H1 (cell line): ENCODE measurements at regions not wholly inside any gene's neighbourhood (a gene's known extent, or its start where the extent isn't known, plus 50 kb on each side); places are given as distances from the start of the nearest gene placed in this dataset.
"Not testable (repeated sequence)": the region's sequence is repeated elsewhere in the genome, so short reads cannot be mapped to it uniquely, and the experiment has no call there.

ENCODE experiments used
- CTCF ChIA-PET: fragments of 300-600 bp; sonication (Branson Sonifier 250); formaldehyde crosslinking; loops from one replicate; lab custom pipeline; 2021; ENCODE audit not compliant: partially characterized antibody; lab: Charles Lee
- POLR2A ChIA-PET: fragments of 300-600 bp; sonication (Branson Sonifier 250); formaldehyde crosslinking; loops from one replicate; lab custom pipeline; 2021; ENCODE audit warnings: inconsistent platforms; ENCODE audit not compliant: partially characterized antibody; lab: Charles Lee
- DNase-seq, 2 experiments: peaks; one replicate each; pipeline versions ENCODE4 v3.0.0 to v3.0.0-alpha.2; 2010 to 2022; ENCODE audit warnings: low spot score in 2 of 2, low read depth in 1 of 2, mixed read lengths in 1 of 2
- FAIRE-seq: peaks from 2 replicates; lab custom pipeline; 2011; peaks lifted over from hg19 to GRCh38; lab: Jason Lieb, UNC
- H2AFZ ChIP-seq: 2 replicates; pipeline ENCODE4 v1.8.1; 2012; ENCODE audit warnings: low read length, inconsistent platforms
- H2AK5ac ChIP-seq: 2 replicates; pipeline ENCODE4 v1.6.1; 2013; ENCODE audit warnings: low read depth, low read length
- H2BK120ac ChIP-seq: replicated peaks from 2 replicates; pipeline ENCODE3; 2013; ENCODE audit warnings: low read depth, low read length, inconsistent platforms
- H2BK12ac ChIP-seq: 2 replicates; pipeline ENCODE4 v1.6.1; 2013; ENCODE audit warnings: low read depth, low read length
- H2BK15ac ChIP-seq: 2 replicates; pipeline ENCODE4 v1.6.1; 2013; ENCODE audit warnings: low read length
- H2BK20ac ChIP-seq: 2 replicates; pipeline ENCODE4 v1.6.1; 2013; ENCODE audit warnings: low read length
- H2BK5ac ChIP-seq: 2 replicates; pipeline ENCODE4 v1.6.1; 2013; ENCODE audit warnings: low read depth, low read length
- H3K14ac ChIP-seq: 2 replicates; pipeline ENCODE4 v1.6.1; 2013; ENCODE audit warnings: inconsistent platforms; ENCODE audit not compliant: insufficient read length
- H3K18ac ChIP-seq: 2 replicates; pipeline ENCODE4 v1.6.1; 2013; ENCODE audit warnings: low read length; ENCODE audit errors: extremely low read depth
- H3K23ac ChIP-seq: 2 replicates; pipeline ENCODE4 v1.6.1; 2013; ENCODE audit warnings: inconsistent platforms; ENCODE audit not compliant: insufficient read length
- H3K23me2 ChIP-seq: 2 replicates; pipeline ENCODE4 v1.6.1; 2013; ENCODE audit warnings: low read depth, low read length
- H3K27ac ChIP-seq: 2 replicates; pipeline ENCODE4 v1.6.1; 2011; ENCODE audit warnings: low read depth, low read length, inconsistent platforms
- H3K27me3 ChIP-seq, 4 experiments: replicated peaks in 1 of 4; 1 replicate in 1 of 4; 2 replicates in 3 of 4; pipeline versions ENCODE4 v1.6.1 to v1.8.1; 2011 to 2013; ENCODE audit warnings: low read length in 3 of 4, mild to moderate bottlenecking in 3 of 4, inconsistent platforms in 2 of 4, mixed read lengths in 2 of 4, moderate library complexity in 1 of 4; ENCODE audit not compliant: control insufficient read depth in 3 of 4, insufficient read depth in 3 of 4; ENCODE audit errors: extremely low read depth in 1 of 4
- H3K36me3 ChIP-seq, 4 experiments: 2 replicates each; pipeline versions ENCODE4 v1.6.1 to v1.8.1; 2011 to 2013; ENCODE audit warnings: mild to moderate bottlenecking in 4 of 4, low read length in 3 of 4, moderate library complexity in 2 of 4, control low read depth in 1 of 4, inconsistent platforms in 1 of 4; ENCODE audit not compliant: insufficient read depth in 4 of 4, control insufficient read depth in 2 of 4
- H3K4ac ChIP-seq: replicated peaks from 2 replicates; pipeline ENCODE3; 2013; ENCODE audit warnings: low read length, low read depth, mixed read lengths, inconsistent platforms; ENCODE audit not compliant: insufficient read length
- H3K4me1 ChIP-seq, 4 experiments: replicated peaks in 1 of 4; 1 replicate in 1 of 4; 2 replicates in 3 of 4; pipeline versions ENCODE4 v1.6.1 to v1.8.1; 2011 to 2013; ENCODE audit warnings: low read length in 3 of 4, inconsistent platforms in 2 of 4, mixed read lengths in 1 of 4; ENCODE audit not compliant: insufficient read depth in 4 of 4, control insufficient read depth in 3 of 4
- H3K4me2 ChIP-seq, 2 experiments: 2 replicates each; pipeline versions ENCODE4 v1.6.1 to v1.8.1; 2011 to 2013; ENCODE audit warnings: low read depth in 2 of 2, low read length in 2 of 2, control low read depth in 1 of 2, inconsistent platforms in 1 of 2, mild to moderate bottlenecking in 1 of 2; ENCODE audit not compliant: insufficient read depth in 1 of 2
- H3K4me3 ChIP-seq, 4 experiments: fragments of 200-600, 300-600 bp in 1 of 4; sonication (generic), shearing (Covaris generic), sonication (Bioruptor Twin) in 1 of 4; 2 replicates each; pipeline versions ENCODE4 v1.5.1 to v1.8.1; 2011 to 2016; ENCODE audit warnings: low read length in 4 of 4, low read depth in 3 of 4, control low read depth in 2 of 4, inconsistent platforms in 2 of 4, mild to moderate bottlenecking in 2 of 4, mixed read lengths in 1 of 4, moderate library complexity in 1 of 4; ENCODE audit not compliant: insufficient read depth in 2 of 4; ENCODE audit errors: extremely low read depth in 1 of 4
- H3K56ac ChIP-seq: replicated peaks from 2 replicates; pipeline ENCODE3; 2013; ENCODE audit warnings: low read depth, mild to moderate bottlenecking, mixed read lengths, low read length, inconsistent platforms; ENCODE audit not compliant: insufficient read length
- H3K79me1 ChIP-seq: 2 replicates; pipeline ENCODE4 v1.6.1; 2013; ENCODE audit warnings: low read depth, low read length, control low read depth
- H3K79me2 ChIP-seq, 2 experiments: 2 replicates each; pipeline versions ENCODE4 v1.6.1 to v1.8.1; 2012 to 2013; ENCODE audit warnings: low read length in 2 of 2, mild to moderate bottlenecking in 2 of 2, inconsistent platforms in 1 of 2; ENCODE audit not compliant: insufficient read depth in 2 of 2, control insufficient read depth in 1 of 2
- H3K9ac ChIP-seq, 4 experiments: replicated peaks in 1 of 4; 1 replicate in 1 of 4; 2 replicates in 3 of 4; pipeline versions ENCODE4 v1.6.1 to v1.8.1; 2011 to 2013; ENCODE audit warnings: low read depth in 3 of 4, low read length in 3 of 4, control low read depth in 2 of 4, mild to moderate bottlenecking in 2 of 4, moderate library complexity in 2 of 4, inconsistent platforms in 1 of 4; ENCODE audit errors: extremely low read depth in 1 of 4
- H3K9me3 ChIP-seq, 2 experiments: 2 replicates each; pipeline versions ENCODE4 v1.6.1 to v1.8.1; 2012 to 2013; ENCODE audit warnings: mild to moderate bottlenecking in 2 of 2, moderate library complexity in 2 of 2, control low read depth in 1 of 2, inconsistent platforms in 1 of 2, low read depth in 1 of 2, low read length in 1 of 2, mixed read lengths in 1 of 2; ENCODE audit not compliant: insufficient read depth in 2 of 2
- H4K20me1 ChIP-seq, 2 experiments: replicated peaks in 1 of 2; 2 replicates each; pipeline versions ENCODE3 to v1.8.1; 2011 to 2013; ENCODE audit warnings: inconsistent platforms in 2 of 2, low read length in 2 of 2, mild to moderate bottlenecking in 1 of 2; ENCODE audit not compliant: insufficient read depth in 2 of 2, control insufficient read depth in 1 of 2
- H4K5ac ChIP-seq: 2 replicates; pipeline ENCODE4 v1.6.1; 2013; ENCODE audit warnings: low read length, low read depth, mixed read lengths, inconsistent platforms; ENCODE audit not compliant: insufficient read length
- H4K8ac ChIP-seq: 2 replicates; pipeline ENCODE4 v1.8.0; 2013; ENCODE audit warnings: mild to moderate bottlenecking, moderate library complexity, low read length, inconsistent platforms; ENCODE audit not compliant: insufficient read depth; ENCODE audit errors: extremely low read depth
- H4K91ac ChIP-seq: replicated peaks from 2 replicates; pipeline ENCODE3; 2013; ENCODE audit warnings: low read length, mixed read lengths, inconsistent platforms; ENCODE audit not compliant: insufficient read length
- WGBS, 2 experiments: shearing (Covaris generic) in 1 of 2; methylation state at CpG; one replicate each; pipeline versions ENCODE4 v1.1.6 to v1.1.7; 2013 to 2015; ENCODE audit warnings: low lambda C conversion rate in 2 of 2, mixed read lengths in 2 of 2, inconsistent platforms in 1 of 2, low coverage in 1 of 2, missing lambda C conversion rate in 1 of 2; ENCODE audit not compliant: insufficient replicate concordance in 2 of 2, insufficient coverage in 1 of 2, insufficient read length in 1 of 2; ENCODE audit errors: extremely low coverage in 1 of 2, missing lambda C conversion rate in 1 of 2; 5-methylcytosine and 5-hydroxymethylcytosine counted together

DNA sequence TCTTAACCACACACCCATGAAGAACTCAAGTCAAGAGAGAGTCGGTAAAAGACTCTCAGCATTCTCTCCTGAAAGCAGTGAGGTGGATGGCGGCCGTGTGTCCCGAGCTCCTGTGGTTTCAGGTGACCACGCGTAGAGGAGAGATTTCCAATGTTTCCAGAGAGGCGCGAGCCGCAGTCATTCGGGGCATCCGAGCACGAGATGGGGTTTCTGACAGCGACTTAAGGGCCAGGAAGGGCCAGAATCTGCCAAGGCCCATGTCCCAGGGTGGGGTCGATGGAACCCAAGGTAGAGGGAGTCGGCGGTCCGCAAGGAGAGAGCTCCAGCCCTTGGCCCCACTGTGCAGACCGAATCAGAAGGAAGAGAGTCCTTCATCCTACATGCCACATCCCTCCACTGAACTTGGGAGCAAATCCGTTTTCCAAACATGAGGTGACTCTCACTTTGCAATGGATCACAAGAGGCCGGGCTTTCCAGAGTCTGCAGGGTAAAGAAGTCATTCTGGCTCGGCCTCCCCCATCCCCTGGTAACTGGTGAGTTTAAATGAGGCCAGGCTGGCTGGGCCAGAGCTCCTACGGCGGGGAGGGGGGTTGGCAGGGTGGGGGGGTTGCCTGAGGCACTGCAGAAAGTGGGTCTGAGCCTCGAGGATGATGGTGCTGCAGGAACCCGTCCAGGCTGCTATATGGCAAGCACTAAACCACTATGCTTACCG, 1511.8 kb upstream of the DEFB115 start:
- not testable (repeated sequence) for FAIRE-seq

More for the DNA sequence above, 1511.8 kb upstream of the DEFB115 start:
- H3K14ac ChIP-seq, H3K9ac ChIP-seq, H3K23ac ChIP-seq, H3K4me2 ChIP-seq, H3K4me1 ChIP-seq, H4K8ac ChIP-seq, H3K4me3 ChIP-seq, H3K79me2 ChIP-seq, H2AK5ac ChIP-seq, H4K5ac ChIP-seq, POLR2A ChIA-PET, H2AFZ ChIP-seq, H2BK15ac ChIP-seq, H3K27ac ChIP-seq, H3K23me2 ChIP-seq, H3K79me1 ChIP-seq, H4K91ac ChIP-seq, CTCF ChIA-PET, H3K56ac ChIP-seq, H2BK12ac ChIP-seq, H3K18ac ChIP-seq, H2BK120ac ChIP-seq, H2BK5ac ChIP-seq, H2BK20ac ChIP-seq, H3K4ac ChIP-seq, H4K20me1 ChIP-seq, H3K27me3 ChIP-seq, H3K36me3 ChIP-seq, DNase-seq: not testable (repeated sequence)
- 78% methylated on average over 13 of the region's 26 CpGs; no CpG with 5 or more reads in 1 of the 2 experiments for WGBS, 2 experiments
- peaks cover 25 to 65% of the 10 kb centered on the region in 2 experiments; a peak in 3 of 4 replicates for H3K9me3 ChIP-seq
